Endothelial cell of umbilical vein (primary cell): ENCODE measurements at regions not wholly inside any gene's neighbourhood (a gene's known extent, or its start where the extent isn't known, plus 50 kb on each side); places are given as distances from the start of the nearest gene placed in this dataset.

Source experiments
- BruUV-seq: library from RNA; stranded (reverse); fragments of 400-500 nt; replicated peaks from 2 replicates; lab custom pipeline; 2021; lab: Mats Ljungman, UMichigan
- CTCF ChIA-PET: fragments of 300-600, 350-600 bp; sonication (Branson Sonifier 250); formaldehyde crosslinking; loops from one replicate; lab custom pipeline; 2021; ENCODE audit warnings: antibody characterized with exemption, inconsistent platforms; lab: Charles Lee
- POLR2A ChIA-PET: fragments of 300-600, 350-600 bp; sonication (Branson Sonifier 250); formaldehyde crosslinking; loops from one replicate; lab custom pipeline; 2021; ENCODE audit warnings: antibody characterized with exemption, inconsistent platforms; lab: Charles Lee
- DNase-seq: peaks from one replicate; pipeline ENCODE4 v3.0.0-alpha.2; 2011; ENCODE audit warnings: low read depth, low spot score
- FAIRE-seq: peaks from 2 replicates; lab custom pipeline; 2011; peaks lifted over from hg19 to GRCh38; lab: Jason Lieb, UNC
- H2AFZ ChIP-seq: 2 replicates; pipeline ENCODE4 v1.6.0; 2012; ENCODE audit warnings: low read depth, low read length, control low read depth, inconsistent platforms
- H3K27ac ChIP-seq: 2 replicates; pipeline ENCODE4 v1.5.1; 2011; ENCODE audit warnings: low read depth, mild to moderate bottlenecking, control low read depth, low read length, moderate library complexity; ENCODE audit not compliant: insufficient read depth
- H3K27me3 ChIP-seq, 2 experiments: 2 replicates each; pipeline versions ENCODE4 v1.6.0 to v1.6.1; 2011; ENCODE audit warnings: low read length in 2 of 2, mixed read lengths in 1 of 2; ENCODE audit not compliant: control insufficient read depth in 2 of 2, insufficient read depth in 2 of 2
- H3K36me3 ChIP-seq, 2 experiments: 2 replicates in 1 of 2; 3 replicates in 1 of 2; pipeline ENCODE4 v1.5.1; 2011; ENCODE audit warnings: low read length in 2 of 2, mild to moderate bottlenecking in 1 of 2, moderate library complexity in 1 of 2; ENCODE audit not compliant: control insufficient read depth in 2 of 2, insufficient read depth in 2 of 2; ENCODE audit errors: extremely low read depth in 1 of 2
- H3K4me1 ChIP-seq: 3 replicates; pipeline ENCODE4 v1.5.1; 2011; ENCODE audit warnings: mild to moderate bottlenecking, low read length; ENCODE audit not compliant: control insufficient read depth, insufficient read depth; ENCODE audit errors: extremely low read depth
- H3K4me2 ChIP-seq: 2 replicates; pipeline ENCODE4 v1.6.1; 2011; ENCODE audit warnings: low read length, control low read depth, mixed read lengths; ENCODE audit not compliant: insufficient read depth
- H3K4me3 ChIP-seq, 3 experiments: fragments of 200-600 bp in 1 of 3; sonication (generic), shearing (Covaris generic) in 1 of 3; replicated peaks in 1 of 3; 2 replicates each; pipeline ENCODE4 v1.5.1; 2011 to 2016; ENCODE audit warnings: control low read depth in 3 of 3, low read length in 3 of 3, mild to moderate bottlenecking in 2 of 3, inconsistent platforms in 1 of 3, low read depth in 1 of 3, moderate library complexity in 1 of 3; ENCODE audit not compliant: insufficient read depth in 1 of 3
- H3K79me2 ChIP-seq: 2 replicates; pipeline ENCODE4 v1.6.0; 2012; ENCODE audit warnings: low read length, inconsistent platforms; ENCODE audit not compliant: control insufficient read depth, insufficient read depth
- H3K9ac ChIP-seq: replicated peaks from 2 replicates; pipeline ENCODE3; 2011; ENCODE audit warnings: low read length, control low read depth; ENCODE audit not compliant: insufficient read depth; ENCODE audit errors: extremely low read depth
- H3K9me1 ChIP-seq: replicated peaks from 3 replicates; pipeline ENCODE4 v1.6.0; 2011; ENCODE audit warnings: mild to moderate bottlenecking, low read length; ENCODE audit not compliant: control insufficient read depth, insufficient read depth; ENCODE audit errors: extremely low read depth
- H3K9me3 ChIP-seq: replicated peaks from 2 replicates; pipeline ENCODE4 v1.5.1; 2012; ENCODE audit warnings: low read length, inconsistent platforms; ENCODE audit not compliant: control insufficient read depth, insufficient read depth
- H4K20me1 ChIP-seq: replicated peaks from 2 replicates; pipeline ENCODE3; 2011; ENCODE audit warnings: mild to moderate bottlenecking, low read length; ENCODE audit not compliant: control insufficient read depth, insufficient read depth; ENCODE audit errors: extremely low read depth
- EZH2 ChIP-seq: IDR thresholded peaks from 2 replicates; pipeline ENCODE4 v1.6.1; 2012; ENCODE audit warnings: borderline replicate concordance, low read depth, mild to moderate bottlenecking, moderate library complexity, low read length, inconsistent platforms; ENCODE audit not compliant: severe bottlenecking
- FOS ChIP-seq: IDR thresholded peaks from 2 replicates; pipeline ENCODE4 v1.6.1; 2011; ENCODE audit warnings: mild to moderate bottlenecking, low read length, moderate library complexity, borderline replicate concordance; ENCODE audit not compliant: insufficient read depth
- GATA2 ChIP-seq: IDR thresholded peaks from 2 replicates; pipeline ENCODE4 v1.7.0; 2011; ENCODE audit warnings: low read depth, mild to moderate bottlenecking, moderate library complexity, mixed read lengths, low read length; ENCODE audit not compliant: insufficient read length, insufficient read depth
- MYC ChIP-seq: IDR thresholded peaks from one replicate; pipeline ENCODE4 v1.6.1; 2011; ENCODE audit warnings: mild to moderate bottlenecking, low read depth, low read length
- POLR2A ChIP-seq: IDR thresholded peaks from 2 replicates; pipeline ENCODE4 v1.6.1; 2012; ENCODE audit warnings: low read depth, mild to moderate bottlenecking, control low read depth, low read length
- POLR2AphosphoS5 ChIP-seq: IDR thresholded peaks from 2 replicates; pipeline ENCODE4 v1.6.1; 2012; ENCODE audit warnings: low read depth, mild to moderate bottlenecking, control low read depth, low read length, moderate library complexity; ENCODE audit not compliant: insufficient read depth
- dilution Hi-C: fragments of 300-500 bp; cut with MboI; formaldehyde crosslinking; loops from one replicate; pipeline ENCODE4 v1.15.0; 2019; ENCODE audit warnings: low sequenced_read_pairs; ENCODE audit not compliant: extremely low pct_ligation_motif_present
- intact Hi-C: fragments of 100-400 bp; cut with micrococcal nuclease; formaldehyde crosslinking; loops from one replicate; pipeline ENCODE4 v1.10.0; 2022
- TF ChIP-seq, protein P1 (sequence below): IDR thresholded peaks from 2 replicates; pipeline ENCODE4 v1.6.1; 2011; ENCODE audit not compliant: insufficient read depth, insufficient read length
- TF ChIP-seq, protein P2 (sequence below), 2 donors: IDR thresholded peaks; 1 replicate in 1 of 2; 2 replicates in 1 of 2; pipeline ENCODE4 v1.5.1; 2011; ENCODE audit warnings: low read length in 2 of 2, mild to moderate bottlenecking in 2 of 2, moderate library complexity in 2 of 2, control low read depth in 1 of 2, inconsistent platforms in 1 of 2, low read depth in 1 of 2; ENCODE audit not compliant: insufficient read depth in 1 of 2; ENCODE audit errors: extremely low read depth in 1 of 2

DNA sequence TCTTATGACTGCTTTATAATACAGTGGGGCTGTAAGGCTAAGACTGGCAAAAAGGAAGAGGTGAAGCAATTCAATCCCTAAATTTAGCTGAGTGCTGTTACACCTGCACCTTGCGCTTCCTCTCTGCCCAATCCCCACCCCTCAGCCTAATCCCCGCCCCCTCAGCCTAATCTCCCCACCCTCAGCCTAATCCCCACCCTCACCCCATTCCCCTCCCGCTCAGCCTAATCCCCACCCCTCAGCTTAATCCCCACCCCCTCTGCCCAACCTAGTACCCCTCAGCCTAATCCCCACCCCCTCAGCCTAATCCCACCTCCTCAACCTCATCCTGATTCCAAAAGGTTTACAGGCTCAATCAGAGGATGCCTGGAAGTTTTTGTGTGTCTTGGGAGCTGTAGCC, 155.5 kb downstream of the PMP22 start:
- no peaks in the 10 kb centered on the region for H3K36me3 ChIP-seq
- TF ChIP-seq, protein P1, sequence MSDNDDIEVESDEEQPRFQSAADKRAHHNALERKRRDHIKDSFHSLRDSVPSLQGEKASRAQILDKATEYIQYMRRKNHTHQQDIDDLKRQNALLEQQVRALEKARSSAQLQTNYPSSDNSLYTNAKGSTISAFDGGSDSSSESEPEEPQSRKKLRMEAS = no peak
- TF ChIP-seq GATA2 (no peak), MYC (no peak), POLR2AphosphoS5 (no peak), EZH2 (no peak), FOS (no peak), POLR2A (no peak)
- TF ChIP-seq, protein P2, sequence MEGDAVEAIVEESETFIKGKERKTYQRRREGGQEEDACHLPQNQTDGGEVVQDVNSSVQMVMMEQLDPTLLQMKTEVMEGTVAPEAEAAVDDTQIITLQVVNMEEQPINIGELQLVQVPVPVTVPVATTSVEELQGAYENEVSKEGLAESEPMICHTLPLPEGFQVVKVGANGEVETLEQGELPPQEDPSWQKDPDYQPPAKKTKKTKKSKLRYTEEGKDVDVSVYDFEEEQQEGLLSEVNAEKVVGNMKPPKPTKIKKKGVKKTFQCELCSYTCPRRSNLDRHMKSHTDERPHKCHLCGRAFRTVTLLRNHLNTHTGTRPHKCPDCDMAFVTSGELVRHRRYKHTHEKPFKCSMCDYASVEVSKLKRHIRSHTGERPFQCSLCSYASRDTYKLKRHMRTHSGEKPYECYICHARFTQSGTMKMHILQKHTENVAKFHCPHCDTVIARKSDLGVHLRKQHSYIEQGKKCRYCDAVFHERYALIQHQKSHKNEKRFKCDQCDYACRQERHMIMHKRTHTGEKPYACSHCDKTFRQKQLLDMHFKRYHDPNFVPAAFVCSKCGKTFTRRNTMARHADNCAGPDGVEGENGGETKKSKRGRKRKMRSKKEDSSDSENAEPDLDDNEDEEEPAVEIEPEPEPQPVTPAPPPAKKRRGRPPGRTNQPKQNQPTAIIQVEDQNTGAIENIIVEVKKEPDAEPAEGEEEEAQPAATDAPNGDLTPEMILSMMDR (IDR thresholded peaks at IDR 0.05; ENCODE audit: extremely low read depth in 1 of 2, insufficient read depth in 1 of 2, low read depth in 1 of 2, low read length in 2 of 2) = no peak
- DNase-seq (no peak), FAIRE-seq (no peak)
- no peaks in the 10 kb centered on the region for H3K27me3 ChIP-seq
- H3K9me3 ChIP-seq = no peaks in the 10 kb centered on the region
- H3K27ac ChIP-seq = no peak overlapping the region
- H3K9me1 ChIP-seq = no peaks in the 10 kb centered on the region
- no peaks in the 10 kb centered on the region for H3K79me2 ChIP-seq
- H4K20me1 ChIP-seq = no peaks in the 10 kb centered on the region
- no peak overlapping the region for H3K9ac ChIP-seq
- dilution Hi-C loops = no loop called here
- H3K4me1 ChIP-seq = no peaks in the 10 kb centered on the region
- intact Hi-C loops = no loop called here
- ChIA-PET POLR2A (no interaction called here), CTCF (no interaction called here)
- no TSS peak for BruUV-seq
- H3K4me3 ChIP-seq = no peak overlapping the region
- no peak overlapping the region for H2AFZ ChIP-seq
- H3K4me2 ChIP-seq = no peak overlapping the region
